Activated naive CD4-positive, alpha-beta T cell treated with anti-CD3 and anti-CD28 coated beads, Interleukin-2, amount 50 U/mL, for 16 hours (primary cell): ENCODE measurements at regions not wholly inside any gene's neighbourhood (a gene's known extent, or its start where the extent isn't known, plus 50 kb on each side); places are given as distances from the start of the nearest gene placed in this dataset.

ENCODE experiments used
- DNase-seq: peaks from one replicate; pipeline ENCODE4 v3.0.0-alpha.2; 2020

DNA sequence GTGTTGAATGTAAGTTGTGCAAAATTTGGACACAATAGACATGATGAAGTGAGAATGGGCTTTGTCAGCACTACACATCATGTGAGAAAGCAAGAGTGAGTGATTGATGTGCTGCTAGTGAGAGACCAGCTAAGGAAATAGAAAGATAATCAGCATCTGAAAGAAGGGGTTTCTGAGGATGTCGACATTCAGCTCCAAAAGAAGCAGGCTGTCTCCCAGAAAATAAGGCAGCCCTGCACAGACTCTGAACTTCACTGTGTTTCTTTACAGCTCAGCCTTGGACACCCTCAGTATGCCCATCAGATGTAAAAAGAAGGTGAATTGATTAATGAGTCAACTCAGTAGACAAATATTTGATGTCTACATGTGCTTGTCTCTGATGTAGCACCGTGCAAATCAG is 80.8 kb upstream of the ADCY2 start:
- no peak for DNase-seq

DNA sequence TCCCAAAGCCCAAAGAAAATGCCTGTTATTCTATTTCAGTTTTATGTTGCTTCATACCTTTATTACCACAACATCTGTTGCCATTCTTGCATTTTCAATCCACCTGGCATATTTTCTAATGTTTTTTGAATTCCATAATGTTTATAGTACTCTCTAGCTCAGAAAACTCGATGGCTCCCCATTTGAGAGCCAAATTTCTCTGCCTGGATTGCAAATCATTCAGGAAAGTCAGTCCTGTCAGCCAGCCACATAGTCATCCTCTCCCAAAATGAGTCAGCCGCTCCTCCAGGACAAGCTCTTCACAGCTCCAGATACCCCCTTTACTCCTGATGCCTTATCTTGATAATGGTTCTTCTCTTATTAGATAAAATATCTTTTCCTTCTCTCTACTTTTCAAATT is 78.2 kb upstream of the ADCY2 start:
- no peak for DNase-seq

DNA sequence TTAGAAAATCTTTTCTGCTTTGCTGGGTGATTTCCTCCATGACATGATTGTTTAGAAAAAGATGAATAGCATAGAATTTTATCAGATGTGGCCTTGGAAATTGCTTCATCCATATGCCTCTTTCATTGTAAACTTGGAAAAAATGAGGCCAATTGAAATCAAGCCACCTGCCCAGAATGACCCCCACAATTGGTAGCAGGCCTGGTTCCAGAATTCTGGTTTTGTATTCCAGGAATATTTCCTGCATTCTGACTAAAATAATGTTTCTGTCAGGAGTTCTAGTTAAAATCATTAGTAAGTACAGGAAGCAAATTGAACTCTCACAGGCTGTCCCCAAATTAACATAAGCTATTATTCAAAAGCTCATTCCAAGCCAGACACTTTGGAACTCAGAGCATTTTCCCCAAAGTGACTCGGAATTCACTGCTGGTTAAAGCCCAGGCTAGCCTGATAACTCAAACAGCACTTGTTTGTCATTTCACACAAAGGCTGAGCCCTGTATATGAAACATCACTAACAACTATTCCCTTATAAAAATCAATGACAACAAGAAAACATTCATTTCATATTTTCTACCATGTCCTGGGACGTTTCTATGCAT is 75.1 kb upstream of the ADCY2 start:
- DNase-seq: no peak

DNA sequence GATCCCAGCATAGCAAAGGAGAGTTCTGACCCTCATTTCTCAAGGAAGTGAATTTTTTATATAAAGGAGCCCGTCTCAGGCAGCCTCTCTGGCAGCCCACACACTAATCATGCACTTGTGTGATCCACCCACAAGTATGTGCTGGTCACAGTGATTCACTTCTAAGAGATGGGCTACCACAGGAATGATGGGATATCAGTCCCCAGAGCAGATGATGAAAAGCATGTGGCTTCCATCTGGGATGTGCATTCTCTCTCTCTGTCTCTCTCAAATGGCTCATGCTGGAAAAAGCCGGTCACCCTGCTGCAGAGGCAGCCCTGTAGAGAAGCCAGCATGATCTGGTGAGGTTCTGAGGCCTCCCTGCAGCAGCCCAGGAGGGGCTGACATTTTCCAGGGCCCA is 74.2 kb upstream of the ADCY2 start:
- DNase-seq: no peak

DNA sequence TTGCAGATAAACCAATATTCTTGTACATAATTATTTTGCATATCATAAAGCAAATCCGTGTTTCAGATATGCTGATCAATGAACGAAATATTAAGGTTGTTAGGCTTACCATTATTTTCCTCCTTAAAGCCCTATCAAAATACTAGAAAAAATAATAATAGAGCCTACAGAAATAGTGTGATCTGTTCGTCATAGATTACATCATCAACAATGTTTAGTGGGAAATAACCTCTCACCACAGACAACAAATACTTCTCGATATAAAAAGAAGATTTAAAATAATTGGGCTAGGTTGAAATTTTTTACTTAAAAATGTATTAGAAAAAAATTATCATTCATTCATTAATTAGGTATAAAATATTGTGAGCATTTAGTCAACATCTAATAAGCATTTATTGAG is 71.0 kb upstream of the ADCY2 start:
- DNase-seq: no peak

DNA sequence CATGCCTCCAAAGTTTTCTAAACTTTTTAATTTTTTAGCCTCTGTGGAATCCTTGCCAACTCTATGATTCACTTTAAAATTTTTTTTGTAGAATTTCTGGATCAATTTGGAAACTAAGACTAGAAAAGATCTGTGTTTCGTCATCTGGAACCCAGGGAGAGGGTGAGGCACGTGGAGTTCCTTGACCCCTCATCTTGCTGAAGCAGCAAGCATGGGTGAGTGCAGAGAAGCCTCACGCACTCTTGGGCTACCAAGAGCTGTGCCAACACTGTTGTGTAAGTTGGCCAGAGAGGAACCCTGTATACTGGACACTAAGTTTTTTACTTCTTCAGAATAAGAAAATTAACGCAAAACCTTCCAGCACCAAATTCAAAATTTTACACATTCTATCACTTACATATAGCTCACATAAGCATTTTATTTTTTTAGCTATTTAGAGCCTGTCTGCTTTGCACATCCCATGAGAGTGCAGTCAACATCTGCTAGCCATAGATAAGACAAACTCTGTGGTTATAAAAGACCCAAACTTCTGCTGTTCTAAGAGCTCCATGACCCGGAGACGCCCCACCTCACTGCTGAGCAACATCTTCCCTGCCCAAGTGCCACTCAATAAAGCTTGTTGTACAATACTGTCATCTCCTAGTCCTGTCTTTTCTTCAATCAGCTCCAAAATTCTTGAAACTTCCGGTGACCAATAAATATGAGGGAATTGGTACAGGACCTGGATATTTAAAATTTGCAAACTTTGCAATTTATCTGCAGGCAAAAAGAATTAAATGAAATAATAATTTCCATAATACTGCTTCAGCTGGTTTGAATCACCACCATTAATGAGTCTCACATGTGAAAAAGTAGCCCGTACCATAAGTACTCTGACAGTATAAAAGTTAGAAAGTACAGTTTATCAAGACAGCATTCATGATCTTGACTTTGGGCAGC is 69.7 kb upstream of the ADCY2 start:
- no peak for DNase-seq

DNA sequence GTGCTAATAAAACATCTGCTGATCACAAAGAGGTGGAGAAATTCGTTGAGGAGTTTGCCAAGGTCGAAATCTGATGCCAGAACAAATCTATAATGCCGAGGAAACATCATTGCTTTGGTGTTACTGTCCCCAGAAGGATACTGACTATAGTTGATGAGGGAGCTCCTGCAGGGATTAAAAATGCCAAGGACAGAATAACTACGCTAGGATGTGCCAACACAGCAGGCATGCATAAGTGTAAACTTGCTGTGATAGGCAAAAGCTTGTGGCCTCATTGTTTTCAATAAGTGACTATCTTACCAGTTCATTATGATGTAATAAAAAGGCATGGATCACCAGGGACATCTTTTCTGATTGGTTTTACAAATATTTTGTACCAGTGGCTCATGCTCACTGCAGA is 66.8 kb upstream of the ADCY2 start:
- DNase-seq: no peak

DNA sequence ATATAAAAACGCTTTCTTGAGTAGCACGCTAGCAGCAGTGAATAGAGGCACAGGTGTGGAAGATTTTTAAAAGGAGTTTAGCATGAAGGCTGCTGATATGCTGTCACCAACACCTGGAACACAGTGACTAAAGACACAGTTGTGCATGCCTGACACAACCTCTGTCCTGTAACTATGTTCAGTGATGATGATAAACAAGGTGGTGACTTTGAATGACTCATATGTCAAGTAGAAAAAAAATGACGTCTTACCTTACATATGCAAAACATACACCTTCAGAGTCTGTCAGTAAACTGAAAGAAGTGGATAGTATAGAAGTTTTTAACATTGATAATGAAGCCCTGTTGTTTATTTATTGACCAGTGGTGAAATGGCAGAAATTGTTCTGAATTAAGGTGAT is 66.2 kb upstream of the ADCY2 start:
- no peak for DNase-seq

DNA sequence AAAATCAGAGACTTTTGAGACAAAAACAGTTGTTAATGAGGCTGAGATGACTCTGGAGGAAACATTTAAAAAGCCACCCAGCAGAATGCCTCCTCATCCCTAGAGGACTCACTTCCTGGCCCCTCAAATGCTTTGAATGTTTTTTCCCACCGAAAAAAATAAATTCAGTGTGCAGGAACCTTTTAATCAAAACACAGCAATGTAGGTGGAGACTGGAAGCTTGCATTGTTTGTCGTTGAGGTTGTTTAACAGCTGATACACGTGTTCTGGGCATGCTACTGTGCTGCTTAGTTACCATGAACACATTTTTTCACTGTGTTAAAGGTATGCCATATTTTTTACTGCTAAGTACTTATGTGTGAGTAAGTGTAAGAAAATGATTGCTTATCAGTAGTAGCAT is 65.7 kb upstream of the ADCY2 start:
- no peak for DNase-seq

DNA sequence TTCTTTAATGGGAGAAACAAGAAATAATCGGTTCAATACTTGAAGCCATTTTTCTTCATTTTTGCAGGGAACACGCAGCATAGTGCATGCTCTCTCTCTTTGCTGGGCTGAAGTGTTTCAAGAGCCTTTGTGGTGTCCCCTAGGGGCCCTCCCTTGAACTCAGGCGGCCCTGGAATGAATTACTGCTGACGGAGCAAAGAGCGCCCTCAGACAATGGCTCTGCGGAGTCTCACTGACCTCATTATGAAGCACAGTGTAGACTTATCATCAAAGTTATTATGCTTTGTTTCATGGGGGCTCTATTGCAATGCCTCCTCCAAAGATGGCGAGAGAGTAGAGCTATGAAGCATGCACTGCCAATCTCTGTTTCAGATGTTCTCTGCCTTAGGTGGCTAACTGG is 64.8 kb upstream of the ADCY2 start:
- no peak for DNase-seq
